ENCODE measurements at regions not wholly inside any gene's neighbourhood (a gene's known extent, or its start where the extent isn't known, plus 50 kb on each side); places are given as distances from the start of the nearest gene placed in this dataset.

- no peak for DNase-seq
These were observed 714.4 kb upstream of the MARCKS start for GRCh38 chr6:113142671-113143174.

GRCh38 chr6:113143206-113143605, 713.9 kb upstream of the MARCKS start:
- DNase-seq = no peak

DNA sequence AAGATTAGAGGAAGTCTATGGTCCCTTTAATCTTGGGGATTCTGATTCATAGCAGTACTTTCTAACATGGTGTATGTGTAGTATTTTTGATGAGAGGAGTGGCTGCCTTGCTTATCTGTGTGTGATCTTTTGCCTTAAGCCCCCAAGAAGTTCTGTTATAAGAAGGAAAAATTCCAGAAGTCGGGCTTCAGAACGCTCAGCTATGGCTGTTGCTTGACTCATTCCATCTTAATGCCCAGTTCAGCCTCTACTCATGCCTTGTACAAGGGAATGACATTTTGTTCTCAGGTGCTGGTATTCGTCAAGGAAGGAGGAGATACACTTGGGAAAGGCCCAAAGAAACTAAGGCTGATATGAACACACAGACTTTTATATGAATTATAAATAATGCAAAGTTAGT, 713.0 kb upstream of the MARCKS start:
- no peak for DNase-seq

DNA sequence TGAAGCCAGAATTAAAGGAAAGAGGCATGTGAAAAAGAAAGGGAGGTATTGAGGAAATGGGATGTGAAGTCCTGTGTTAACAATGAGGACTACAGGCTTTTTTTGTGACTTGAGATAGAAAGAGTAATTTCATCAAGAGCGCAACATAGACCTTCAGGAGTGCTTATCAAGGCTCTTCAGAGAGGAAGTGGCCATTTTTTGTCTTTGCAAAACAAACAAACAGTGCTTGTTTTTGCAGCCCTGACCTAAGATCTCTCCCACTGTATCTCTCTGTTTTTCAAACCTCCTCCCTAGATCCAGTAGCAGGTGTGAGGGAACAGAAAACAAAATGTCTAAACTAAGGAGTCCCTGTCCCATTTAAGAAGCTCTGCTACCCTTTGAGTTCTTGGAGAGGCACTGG, 710.3 kb upstream of the MARCKS start:
- DNase-seq = no peak

DNA sequence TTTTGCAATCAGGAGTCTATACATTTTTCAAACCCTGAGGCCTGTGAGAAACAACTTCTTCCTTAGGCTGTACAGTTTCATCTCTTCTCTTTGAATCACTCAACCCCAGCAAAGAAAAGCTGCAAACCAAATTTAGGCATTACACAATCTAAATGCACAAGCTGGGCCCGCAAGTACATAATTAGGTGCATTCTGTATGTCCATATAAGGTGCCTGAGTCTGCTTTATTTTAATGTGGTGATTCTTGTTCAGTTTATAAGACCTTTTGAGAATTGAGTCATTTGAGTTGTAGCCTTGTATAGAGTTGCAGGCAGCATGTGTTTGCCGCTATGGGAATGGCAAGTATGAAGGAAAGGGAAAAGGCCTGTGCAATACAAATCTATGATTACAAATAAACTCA, 709.6 kb upstream of the MARCKS start:
- no peak for DNase-seq

GRCh38 chr6:113148566-113148965, 708.6 kb upstream of the MARCKS start:
- DNase-seq = no peak

GRCh38 chr6:113149511-113149910, 707.6 kb upstream of the MARCKS start:
- DNase-seq = no peak

DNA sequence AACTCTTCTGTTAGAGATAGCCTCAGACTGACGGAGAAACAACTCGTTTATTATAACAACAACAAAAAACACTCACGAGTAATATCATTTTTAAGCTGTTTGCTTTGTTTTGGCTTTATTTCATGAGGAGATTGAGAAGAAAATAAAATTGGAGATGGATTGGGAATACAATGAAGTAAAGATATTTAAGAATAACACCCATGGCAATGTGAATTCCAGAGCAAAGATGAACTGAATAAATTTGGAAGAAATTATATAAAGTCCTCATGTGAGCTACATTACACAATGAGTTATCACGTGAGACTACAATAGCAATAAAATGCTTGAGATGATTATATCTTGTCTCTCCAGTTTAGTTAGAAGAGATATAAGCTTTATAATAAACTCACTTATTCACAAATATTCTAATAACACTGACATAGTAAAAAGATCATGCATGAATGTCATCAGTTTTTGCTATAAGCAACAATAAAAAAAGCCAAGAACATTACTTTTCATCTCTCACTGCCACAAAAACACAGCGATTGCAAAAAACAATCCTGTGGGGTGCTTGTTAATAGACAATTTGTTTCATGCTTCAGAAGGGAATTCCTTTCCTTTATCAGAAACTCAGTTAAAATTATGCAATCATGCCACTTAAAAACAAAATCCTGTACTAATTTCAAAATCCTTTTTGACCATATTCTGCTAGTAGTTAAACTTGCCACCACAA, 696.7 kb upstream of the MARCKS start:
- DNase-seq = no peak

DNA sequence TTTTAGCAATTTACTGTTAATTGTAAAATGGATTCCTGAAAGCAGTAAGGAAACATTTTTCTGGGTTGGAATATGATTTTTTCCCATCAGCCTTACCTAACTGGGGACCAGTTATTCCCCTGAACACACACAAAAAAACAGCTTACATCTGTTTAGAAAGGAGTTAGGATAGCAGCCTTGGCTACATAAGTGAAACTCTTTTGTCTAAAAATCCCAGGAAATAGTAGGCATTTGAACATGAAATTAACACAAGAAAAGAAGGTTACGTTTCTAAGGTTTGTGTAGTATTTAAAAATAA, 696.2 kb upstream of the MARCKS start:
- peak; percentile 33 for DNase-seq

DNA sequence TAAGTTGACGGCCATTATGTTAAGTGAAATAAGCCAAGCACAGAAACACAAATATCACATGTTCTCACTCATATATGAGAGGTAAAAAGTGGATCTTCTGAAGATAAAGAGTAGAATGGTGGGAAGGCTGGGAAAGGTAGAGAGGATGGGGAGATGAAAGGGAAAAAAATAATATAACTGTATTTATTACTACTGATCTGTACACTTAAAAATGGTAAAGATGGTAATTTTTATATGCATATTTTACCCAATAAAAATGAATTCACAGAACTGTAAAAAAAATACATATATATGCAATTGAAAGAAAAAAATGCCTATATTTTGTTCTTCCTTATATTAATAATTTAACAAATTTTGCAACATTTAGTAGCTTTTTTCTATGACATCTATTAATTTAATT, 694.4 kb upstream of the MARCKS start:
- DNase-seq = no peak

GRCh38 chr6:113168057-113168456, 689.1 kb upstream of the MARCKS start:
- no peak for DNase-seq

DNA sequence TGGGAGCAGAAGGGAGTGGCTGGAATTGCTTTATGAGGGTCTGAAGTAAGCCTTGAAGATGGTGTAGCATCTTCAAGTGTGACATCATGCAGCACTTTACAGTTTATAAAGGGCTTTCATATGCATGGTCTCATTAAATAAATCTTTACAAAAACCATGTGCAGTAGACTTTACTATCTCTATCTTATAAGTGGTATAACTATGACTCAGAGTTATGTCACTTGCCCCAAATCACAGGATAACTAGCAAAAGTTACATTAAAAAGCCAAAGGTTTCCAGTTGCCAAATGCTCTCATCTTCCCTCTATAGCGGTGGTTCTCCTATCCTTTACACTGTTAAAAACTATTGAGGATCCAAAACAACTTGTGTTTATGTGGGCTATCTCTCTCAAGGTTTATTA, 687.7 kb upstream of the MARCKS start:
- DNase-seq = no peak

DNA sequence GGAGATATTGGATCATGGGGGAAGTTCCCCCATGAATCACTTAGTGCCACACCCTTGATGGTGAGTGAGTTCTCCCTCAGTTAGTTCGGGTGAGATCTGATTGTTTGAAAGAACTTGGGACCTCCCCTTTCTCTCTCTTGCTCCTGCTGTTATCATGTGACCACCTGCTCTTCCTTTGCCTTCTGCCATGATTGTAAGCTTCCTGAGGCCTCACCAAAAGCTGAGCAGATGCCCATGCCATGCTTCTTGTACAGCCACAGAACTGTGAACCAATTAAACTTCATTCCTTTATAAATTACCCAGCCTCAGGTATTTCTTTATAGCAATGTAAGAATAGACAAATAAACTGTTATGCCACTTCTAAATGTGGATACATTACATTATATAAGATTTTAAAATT, 686.7 kb upstream of the MARCKS start:
- no peak for DNase-seq

- no peak for DNase-seq
These were observed 685.3 kb upstream of the MARCKS start for GRCh38 chr6:113171882-113172281.

DNA sequence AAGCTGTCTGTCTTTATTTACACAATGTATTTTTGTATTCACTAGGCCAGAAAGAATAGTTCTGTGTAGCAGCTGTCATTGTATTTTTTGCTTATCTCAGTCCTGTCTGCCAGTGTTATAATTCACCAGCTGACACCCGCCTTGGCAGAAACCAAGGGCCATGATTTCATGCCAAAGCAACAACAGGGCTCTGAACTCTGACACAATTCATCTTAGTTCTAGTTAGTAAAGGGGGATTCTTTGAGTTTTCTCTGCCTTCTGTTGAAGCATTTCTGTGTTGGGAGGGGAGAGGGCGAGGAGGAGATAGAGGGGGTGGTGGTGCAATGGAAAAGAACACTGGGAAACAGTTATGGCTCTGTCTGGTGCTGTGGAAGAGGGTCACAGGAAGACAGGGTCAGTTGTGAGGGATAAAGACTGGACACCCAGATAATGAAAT, 684.6 kb upstream of the MARCKS start:
- peak; percentile 45 for DNase-seq

DNA sequence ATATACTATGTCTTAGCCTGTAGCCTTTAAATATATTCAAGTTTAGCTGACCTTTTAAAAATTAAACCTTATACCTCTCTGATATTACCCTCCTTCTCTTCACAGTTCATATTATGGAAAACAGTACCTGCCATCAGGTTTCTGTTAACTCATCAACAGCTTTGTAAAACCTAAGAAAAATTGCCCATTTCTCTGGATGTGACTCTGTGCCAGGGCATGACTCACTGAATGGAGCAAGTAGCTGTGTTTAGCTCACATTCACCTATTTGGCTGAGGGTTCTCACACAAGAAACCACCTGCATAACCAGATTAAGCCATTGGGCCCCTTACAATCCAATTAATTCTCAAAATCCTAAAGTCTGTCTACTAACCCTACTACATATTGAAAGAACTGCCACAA, 678.8 kb upstream of the MARCKS start:
- DNase-seq = no peak

GRCh38 chr6:113181164-113181563, 676.0 kb upstream of the MARCKS start:
- DNase-seq = no peak

DNA sequence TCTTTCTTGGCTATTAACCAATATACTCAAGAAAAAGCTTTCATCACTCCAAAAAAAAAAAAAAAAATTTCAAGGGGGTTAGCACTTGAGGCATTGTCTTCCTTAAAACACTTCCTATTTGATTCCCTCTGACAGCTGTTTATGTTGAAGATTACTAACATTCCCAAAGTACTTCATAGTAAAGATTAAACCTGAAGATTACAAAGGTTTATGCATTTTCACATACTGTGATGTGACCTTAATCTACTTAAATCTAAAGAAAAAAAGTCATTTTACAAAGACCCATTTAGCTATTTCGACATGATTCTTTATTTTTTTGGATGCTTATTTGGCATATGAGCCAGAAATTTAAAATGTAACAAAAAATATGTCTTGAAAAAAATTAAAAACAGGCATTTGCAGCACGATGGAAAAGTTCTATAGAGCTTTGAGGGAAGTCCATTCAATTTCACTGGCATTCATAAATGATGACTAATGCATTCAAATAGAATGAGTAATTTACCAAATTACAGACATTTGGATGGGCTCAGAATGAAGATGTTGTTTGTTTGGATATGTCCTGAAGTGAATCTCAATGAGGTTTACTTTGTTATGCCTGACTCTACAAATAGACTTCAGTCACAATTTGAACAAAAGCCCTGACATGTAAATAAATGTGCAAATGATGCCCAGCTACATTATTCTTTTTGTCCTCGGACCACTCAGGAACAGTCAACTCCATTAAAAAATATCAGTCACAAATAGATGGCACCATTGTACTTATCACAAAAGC, 674.6 kb upstream of the MARCKS start:
- peak; percentile 48 for DNase-seq

GRCh38 chr6:113184291-113184690, 672.9 kb upstream of the MARCKS start:
- no peak for DNase-seq

DNA sequence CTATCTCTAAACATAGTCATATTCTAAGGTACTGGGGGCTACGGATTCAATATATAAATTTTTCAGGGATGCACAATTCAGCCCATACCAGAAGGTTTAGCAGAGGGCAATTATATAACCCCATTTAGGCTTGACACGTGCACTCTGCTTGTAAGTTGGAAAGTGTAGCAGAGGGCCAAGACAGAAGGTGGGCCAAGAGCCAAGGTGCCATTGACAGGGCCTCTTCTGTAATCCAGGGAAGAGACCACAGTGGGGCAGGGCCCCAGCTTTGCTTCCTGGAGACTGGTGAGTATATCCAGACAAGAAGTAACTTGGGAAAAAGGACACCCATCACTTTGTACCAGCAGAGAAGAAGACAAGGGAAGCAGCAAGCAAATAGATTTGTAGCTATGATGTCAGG, 672.4 kb upstream of the MARCKS start:
- DNase-seq = no peak

DNA sequence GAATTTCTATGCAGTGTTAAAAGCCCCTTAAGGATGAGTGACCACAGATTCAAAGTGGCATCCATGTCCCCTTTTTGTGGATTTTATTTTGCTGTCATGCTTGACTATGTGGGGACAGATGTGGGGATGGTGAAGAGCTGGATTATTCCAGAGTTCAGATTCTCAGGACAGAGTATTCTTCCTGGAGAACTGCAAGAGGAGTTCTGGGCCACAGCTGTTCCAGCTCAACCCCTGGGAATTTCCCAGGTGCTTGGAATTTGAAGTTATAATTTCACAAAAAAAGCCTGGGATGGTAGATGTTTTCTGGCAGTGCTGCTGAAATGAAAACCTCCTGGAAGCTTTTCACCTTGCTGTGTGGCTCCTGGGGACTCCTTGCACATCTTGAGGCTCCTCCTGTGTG, 671.8 kb upstream of the MARCKS start:
- peak; percentile 58 for DNase-seq

DNA sequence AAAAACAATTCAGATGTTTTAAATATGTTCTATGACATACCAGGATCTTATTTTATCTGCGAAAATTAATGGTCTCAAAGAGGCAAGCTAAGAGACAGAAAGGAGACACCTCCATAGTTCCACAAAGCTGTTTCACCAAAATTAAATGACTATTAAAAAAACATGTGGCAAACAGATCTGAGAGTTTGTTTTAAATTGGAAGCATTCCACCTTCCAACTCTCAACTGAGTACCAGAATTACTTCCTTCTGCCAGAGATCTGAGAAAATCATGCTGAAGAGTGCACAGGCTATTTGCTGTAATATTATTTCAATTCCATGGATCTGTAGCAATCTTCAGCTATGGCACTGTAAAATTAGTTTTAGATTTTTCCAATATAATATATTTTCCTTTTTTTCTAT, 669.5 kb upstream of the MARCKS start:
- DNase-seq = peak; percentile 52

DNA sequence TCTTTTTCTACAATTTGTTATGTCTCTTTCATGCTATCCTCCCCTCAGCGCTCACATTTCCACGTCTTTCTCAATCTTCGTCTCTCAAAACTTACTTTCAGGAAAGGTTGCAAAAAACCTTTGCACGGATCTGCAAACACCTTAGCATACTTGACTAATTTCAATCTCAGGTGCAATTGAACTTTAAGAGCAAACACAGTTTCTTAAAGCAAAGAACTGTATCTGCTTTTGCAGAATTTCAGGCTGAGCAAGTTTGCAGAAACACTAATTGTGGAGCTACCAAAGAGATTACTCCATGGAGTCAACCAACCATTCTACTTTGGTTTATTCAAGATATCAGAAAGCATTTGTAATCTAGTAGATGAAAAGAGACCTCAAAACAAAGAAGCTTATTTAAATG, 668.2 kb upstream of the MARCKS start:
- DNase-seq = no peak

DNA sequence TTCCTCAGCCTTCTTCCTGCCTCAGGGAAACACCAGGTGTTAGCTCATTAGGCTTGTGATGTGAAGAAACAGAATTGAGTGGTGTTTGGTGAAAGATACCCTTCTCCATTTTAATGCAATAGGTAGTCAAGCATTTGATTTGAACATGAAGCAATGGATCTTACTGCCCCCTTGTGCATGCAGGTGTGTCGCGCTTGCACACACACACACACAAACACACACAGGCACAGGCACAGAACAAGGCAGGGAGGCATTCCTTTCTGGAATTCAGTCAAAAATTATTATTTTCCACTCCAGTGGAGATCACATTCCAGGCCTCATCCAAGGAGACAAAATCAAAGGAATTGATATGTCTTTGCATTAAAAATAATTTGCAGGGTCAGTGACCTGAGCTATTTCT, 667.0 kb upstream of the MARCKS start:
- DNase-seq = no peak

Data from muscle of arm (tissue), 1 donor.